ENCODE measurements at regions not wholly inside any gene's neighbourhood (a gene's known extent, or its start where the extent isn't known, plus 50 kb on each side); places are given as distances from the start of the nearest gene placed in this dataset.

DNA sequence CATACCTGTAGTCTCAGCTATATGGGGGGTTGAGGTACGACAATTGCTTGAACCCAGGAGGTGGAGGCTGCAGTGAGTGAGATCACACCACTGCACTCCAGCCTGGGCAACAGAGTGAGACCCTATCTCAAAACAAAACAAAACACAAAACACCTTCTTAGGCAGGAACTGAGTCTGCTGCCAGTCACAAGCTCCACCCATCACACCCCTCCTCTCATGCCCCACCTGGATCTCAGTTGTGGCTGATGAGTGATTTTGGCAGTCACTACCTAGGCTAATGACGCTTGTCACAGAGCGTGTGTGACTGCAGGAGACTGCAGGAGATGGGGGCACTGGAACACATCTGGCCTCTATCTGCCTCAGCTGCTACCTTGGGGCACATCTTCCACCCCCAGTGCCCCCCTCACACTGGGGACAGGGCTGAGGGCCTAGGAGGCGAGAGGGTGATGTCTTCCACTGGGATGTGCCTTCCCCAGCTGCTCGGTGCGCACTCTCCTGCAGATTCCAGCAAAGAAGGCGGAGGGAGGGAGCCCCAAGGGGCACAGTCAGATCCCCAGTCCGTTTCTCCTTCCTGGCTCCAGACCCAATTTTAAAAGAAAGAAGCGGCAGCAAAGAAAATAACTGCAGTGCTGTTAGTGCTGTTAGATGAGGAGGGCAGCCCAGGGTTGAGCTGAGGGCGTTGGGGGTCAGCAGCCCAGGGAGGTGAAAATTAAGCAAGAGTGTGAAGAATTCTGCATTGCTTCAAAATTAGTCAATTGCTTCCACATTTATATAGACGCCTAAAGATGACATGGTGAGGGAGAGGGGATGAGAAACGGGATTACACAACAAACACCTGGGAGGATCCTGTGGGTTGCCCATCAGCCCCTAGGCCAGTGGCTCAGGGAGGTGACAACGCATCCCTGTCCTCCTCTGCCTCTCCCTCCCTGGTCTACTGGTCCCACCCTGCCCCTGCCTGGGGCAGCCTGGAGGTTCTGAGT lies 143.6 kb upstream of the HAAO start:
- TF ChIP-seq, protein P1, sequence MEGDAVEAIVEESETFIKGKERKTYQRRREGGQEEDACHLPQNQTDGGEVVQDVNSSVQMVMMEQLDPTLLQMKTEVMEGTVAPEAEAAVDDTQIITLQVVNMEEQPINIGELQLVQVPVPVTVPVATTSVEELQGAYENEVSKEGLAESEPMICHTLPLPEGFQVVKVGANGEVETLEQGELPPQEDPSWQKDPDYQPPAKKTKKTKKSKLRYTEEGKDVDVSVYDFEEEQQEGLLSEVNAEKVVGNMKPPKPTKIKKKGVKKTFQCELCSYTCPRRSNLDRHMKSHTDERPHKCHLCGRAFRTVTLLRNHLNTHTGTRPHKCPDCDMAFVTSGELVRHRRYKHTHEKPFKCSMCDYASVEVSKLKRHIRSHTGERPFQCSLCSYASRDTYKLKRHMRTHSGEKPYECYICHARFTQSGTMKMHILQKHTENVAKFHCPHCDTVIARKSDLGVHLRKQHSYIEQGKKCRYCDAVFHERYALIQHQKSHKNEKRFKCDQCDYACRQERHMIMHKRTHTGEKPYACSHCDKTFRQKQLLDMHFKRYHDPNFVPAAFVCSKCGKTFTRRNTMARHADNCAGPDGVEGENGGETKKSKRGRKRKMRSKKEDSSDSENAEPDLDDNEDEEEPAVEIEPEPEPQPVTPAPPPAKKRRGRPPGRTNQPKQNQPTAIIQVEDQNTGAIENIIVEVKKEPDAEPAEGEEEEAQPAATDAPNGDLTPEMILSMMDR (IDR thresholded peaks at IDR 0.05; ENCODE audit: extremely low read depth in 1 of 2, insufficient read depth in 1 of 2, low read depth in 1 of 2, low read length in 2 of 2) = no peak
- TF ChIP-seq POLR2AphosphoS5 (IDR thresholded peaks at IDR 0.05; ENCODE audit: insufficient read depth, low read depth, low read length) (no peak), EZH2 (IDR thresholded peaks at IDR 0.05; ENCODE audit: borderline replicate concordance, low read depth, low read length, severe bottlenecking) (no peak), POLR2A (IDR thresholded peaks at IDR 0.05; ENCODE audit: low read depth, low read length) (no peak), JUN (IDR thresholded peaks at IDR 0.05; ENCODE audit: borderline replicate concordance, insufficient read depth, insufficient read length, low read depth) (no peak)
- TF ChIP-seq, protein P2, sequence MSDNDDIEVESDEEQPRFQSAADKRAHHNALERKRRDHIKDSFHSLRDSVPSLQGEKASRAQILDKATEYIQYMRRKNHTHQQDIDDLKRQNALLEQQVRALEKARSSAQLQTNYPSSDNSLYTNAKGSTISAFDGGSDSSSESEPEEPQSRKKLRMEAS (IDR thresholded peaks at IDR 0.05; ENCODE audit: insufficient read depth, insufficient read length) = no peak

All from endothelial cell of umbilical vein (primary cell).